GM23248 (cell line): ENCODE measurements at regions not wholly inside any gene's neighbourhood (a gene's known extent, or its start where the extent isn't known, plus 50 kb on each side); places are given as distances from the start of the nearest gene placed in this dataset.

Source experiments
- EZH2 ChIP-seq: fragments of 200-600 bp; sonication (generic); IDR thresholded peaks from 2 replicates; pipeline ENCODE4 v1.6.1; 2018; ENCODE audit warnings: antibody characterized with exemption, mild to moderate bottlenecking; ENCODE audit not compliant: insufficient read depth, poor library complexity, severe bottlenecking
- EZH2phosphoT487 ChIP-seq: fragments of 200-600 bp; sonication (generic); IDR thresholded peaks from 2 replicates; pipeline ENCODE4 v1.6.1; 2018; ENCODE audit warnings: antibody characterized with exemption, moderate library complexity, mild to moderate bottlenecking, low read depth; ENCODE audit not compliant: insufficient read depth

- TF ChIP-seq EZH2phosphoT487 (no peak), EZH2 (no peak)
Observed at GRCh38 chr4:141290771-141291170, 70.1 kb downstream of the ZNF330 start.
